ENCODE measurements at regions not wholly inside any gene's neighbourhood (a gene's known extent, or its start where the extent isn't known, plus 50 kb on each side); places are given as distances from the start of the nearest gene placed in this dataset.

DNA sequence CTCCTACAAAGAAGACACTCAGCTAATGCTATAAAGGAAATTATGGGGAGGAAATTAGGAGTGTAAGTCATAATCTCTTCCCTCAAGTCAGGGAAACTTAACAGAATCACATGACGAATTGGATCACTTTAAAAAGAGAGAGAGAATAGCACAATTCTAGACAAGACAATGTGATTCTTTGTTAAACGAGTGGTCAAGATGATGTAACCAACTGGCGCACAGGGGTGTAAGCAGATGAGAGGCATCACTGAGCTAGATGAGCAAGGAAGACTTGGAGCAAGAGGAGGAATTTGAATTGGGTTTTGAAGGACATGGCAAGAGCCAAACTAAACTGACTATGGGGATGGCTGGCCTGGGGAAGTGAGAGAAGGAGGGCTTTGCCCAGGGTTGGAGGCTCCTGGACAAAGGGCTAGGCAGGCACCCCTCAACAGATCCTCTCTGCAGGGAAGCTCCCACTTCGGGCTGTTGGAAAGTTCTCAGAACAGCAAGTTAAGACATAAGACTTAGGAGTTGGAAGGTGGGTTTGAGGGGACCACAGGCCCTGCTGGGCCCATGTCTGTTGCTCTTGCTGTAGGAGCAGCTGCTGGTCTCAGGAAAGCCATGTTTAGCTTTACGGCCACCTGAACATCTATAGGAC, 123.9 kb upstream of the GRIK3 start:
- no peak for TF ChIP-seq EP300 (IDR thresholded peaks at IDR 0.05)
- no peak for TF ChIP-seq POLR2A (IDR thresholded peaks at IDR 0.05)
- no peak for TF ChIP-seq POLR2AphosphoS5 (IDR thresholded peaks at IDR 0.05)
- TF ChIP-seq, protein P1, sequence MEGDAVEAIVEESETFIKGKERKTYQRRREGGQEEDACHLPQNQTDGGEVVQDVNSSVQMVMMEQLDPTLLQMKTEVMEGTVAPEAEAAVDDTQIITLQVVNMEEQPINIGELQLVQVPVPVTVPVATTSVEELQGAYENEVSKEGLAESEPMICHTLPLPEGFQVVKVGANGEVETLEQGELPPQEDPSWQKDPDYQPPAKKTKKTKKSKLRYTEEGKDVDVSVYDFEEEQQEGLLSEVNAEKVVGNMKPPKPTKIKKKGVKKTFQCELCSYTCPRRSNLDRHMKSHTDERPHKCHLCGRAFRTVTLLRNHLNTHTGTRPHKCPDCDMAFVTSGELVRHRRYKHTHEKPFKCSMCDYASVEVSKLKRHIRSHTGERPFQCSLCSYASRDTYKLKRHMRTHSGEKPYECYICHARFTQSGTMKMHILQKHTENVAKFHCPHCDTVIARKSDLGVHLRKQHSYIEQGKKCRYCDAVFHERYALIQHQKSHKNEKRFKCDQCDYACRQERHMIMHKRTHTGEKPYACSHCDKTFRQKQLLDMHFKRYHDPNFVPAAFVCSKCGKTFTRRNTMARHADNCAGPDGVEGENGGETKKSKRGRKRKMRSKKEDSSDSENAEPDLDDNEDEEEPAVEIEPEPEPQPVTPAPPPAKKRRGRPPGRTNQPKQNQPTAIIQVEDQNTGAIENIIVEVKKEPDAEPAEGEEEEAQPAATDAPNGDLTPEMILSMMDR (IDR thresholded peaks at IDR 0.05) = no peak

DNA sequence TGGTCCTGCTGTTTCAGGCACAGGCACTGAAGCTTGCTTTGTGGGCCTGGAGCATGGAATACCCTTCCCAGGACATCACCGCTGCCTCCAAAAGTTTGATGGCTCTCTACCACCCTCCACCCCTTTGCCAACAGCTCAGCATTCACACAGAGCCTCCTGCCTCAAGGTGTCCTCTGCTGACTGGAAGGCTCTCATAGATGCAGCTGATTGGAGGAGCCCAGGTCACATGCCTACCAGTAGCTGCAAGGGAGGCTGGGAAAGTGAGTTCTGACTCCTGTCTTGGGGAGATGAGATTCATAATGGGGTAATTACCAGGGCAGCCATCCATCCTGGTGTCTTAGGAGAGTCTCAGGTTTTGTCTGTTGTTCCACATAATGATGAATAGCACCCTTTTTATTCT, 124.8 kb upstream of the GRIK3 start:
- H3K27me3 ChIP-seq = peaks cover 0 to 2% (median 0%) of the 10 kb centered on the region in 3 donors
- TF ChIP-seq EP300 (IDR thresholded peaks at IDR 0.05) (no peak), POLR2AphosphoS5 (IDR thresholded peaks at IDR 0.05) (no peak), POLR2A (IDR thresholded peaks at IDR 0.05) (no peak)
- TF ChIP-seq, protein P1 (IDR thresholded peaks at IDR 0.05) = no peak
- 78 to 87% methylated on average over 1 of the region's 1 CpG for WGBS, 2 donors
- no peak overlapping the region for H3K4me3 ChIP-seq
- H3K9me3 ChIP-seq = peaks cover 0 to 2% (median 0%) of the 10 kb centered on the region in 4 donors
- no peaks in the 10 kb centered on the region for H3K36me3 ChIP-seq
- DNase-seq = no peak
- H3K4me1 ChIP-seq = no peaks in the 10 kb centered on the region
- intact Hi-C loops (cut with DNase I) = no loop called here
- no peak overlapping the region for H3K27ac ChIP-seq

More for the DNA sequence above, 123.9 kb upstream of the GRIK3 start:
- H3K9me3 ChIP-seq = peaks cover 0 to 2% (median 0%) of the 10 kb centered on the region in 4 donors
- no peak overlapping the region for H3K27ac ChIP-seq
- WGBS, 2 donors = 69 to 78% methylated on average over 5 of the region's 5 CpGs
- peaks cover 0 to 2% (median 0%) of the 10 kb centered on the region in 3 donors for H3K27me3 ChIP-seq
- H3K4me3 ChIP-seq = no peak overlapping the region
- intact Hi-C loops (cut with DNase I) = no loop called here
- no peaks in the 10 kb centered on the region for H3K36me3 ChIP-seq
- H3K4me1 ChIP-seq = no peaks in the 10 kb centered on the region
- DNase-seq = no peak

- H3K9me3 ChIP-seq = peaks cover 0 to 4% (median 0%) of the 10 kb centered on the region in 4 donors
- no peak overlapping the region for H3K4me3 ChIP-seq
- no peaks in the 10 kb centered on the region for H3K4me1 ChIP-seq
- no peaks in the 10 kb centered on the region for H3K27me3 ChIP-seq
- no peak for DNase-seq
- 88 to 89% methylated on average over 2 of the region's 2 CpGs for WGBS, 2 donors
- H3K36me3 ChIP-seq = no peaks in the 10 kb centered on the region
- H3K27ac ChIP-seq = no peak overlapping the region
- intact Hi-C loops (cut with DNase I) = no loop called here
- TF ChIP-seq, protein P1 (IDR thresholded peaks at IDR 0.05) = no peak
- TF ChIP-seq POLR2A (IDR thresholded peaks at IDR 0.05) = no peak
- TF ChIP-seq POLR2AphosphoS5 (IDR thresholded peaks at IDR 0.05) = no peak
- no peak for TF ChIP-seq EP300 (IDR thresholded peaks at IDR 0.05)
Observed at GRCh38 chr1:37161171-37161570, 126.9 kb upstream of the GRIK3 start.

GRCh38 chr1:37162059-37162458, 127.7 kb upstream of the GRIK3 start:
- Histone ChIP-seq H3K4me1 (no peaks in the 10 kb centered on the region), H3K9me3 (peaks cover 0 to 4% (median 0%) of the 10 kb centered on the region in 4 donors), H3K27me3 (no peaks in the 10 kb centered on the region), H3K36me3 (no peaks in the 10 kb centered on the region), H3K4me3 (no peak overlapping the region), H3K27ac (no peak overlapping the region)
- intact Hi-C loops (cut with DNase I) = no loop called here
- DNase-seq = no peak
- no peak for TF ChIP-seq POLR2AphosphoS5 (IDR thresholded peaks at IDR 0.05)
- TF ChIP-seq POLR2A (IDR thresholded peaks at IDR 0.05) = no peak
- TF ChIP-seq, protein P1 (IDR thresholded peaks at IDR 0.05) = no peak
- no peak for TF ChIP-seq EP300 (IDR thresholded peaks at IDR 0.05)

- Histone ChIP-seq H3K27me3 (peaks cover 0 to 5% (median 0%) of the 10 kb centered on the region in 3 donors), H3K36me3 (no peaks in the 10 kb centered on the region), H3K9me3 (peaks cover 0 to 4% (median 0%) of the 10 kb centered on the region in 4 donors), H3K27ac (no peak overlapping the region), H3K4me1 (no peaks in the 10 kb centered on the region), H3K4me3 (no peak overlapping the region)
- intact Hi-C loops (cut with DNase I) = no loop called here
- DNase-seq = no peak
- 94 to 97% methylated on average over 2 of the region's 2 CpGs for WGBS, 2 donors
- TF ChIP-seq POLR2A (IDR thresholded peaks at IDR 0.05) = no peak
- TF ChIP-seq, protein P1 (IDR thresholded peaks at IDR 0.05) = no peak
- TF ChIP-seq POLR2AphosphoS5 (IDR thresholded peaks at IDR 0.05) = no peak
Observed at GRCh38 chr1:37166005-37166404, 131.7 kb upstream of the GRIK3 start.

All from sigmoid colon (tissue), 6 donors.